ENCODE measurements at regions not wholly inside any gene's neighbourhood (a gene's known extent, or its start where the extent isn't known, plus 50 kb on each side); places are given as distances from the start of the nearest gene placed in this dataset.

DNA sequence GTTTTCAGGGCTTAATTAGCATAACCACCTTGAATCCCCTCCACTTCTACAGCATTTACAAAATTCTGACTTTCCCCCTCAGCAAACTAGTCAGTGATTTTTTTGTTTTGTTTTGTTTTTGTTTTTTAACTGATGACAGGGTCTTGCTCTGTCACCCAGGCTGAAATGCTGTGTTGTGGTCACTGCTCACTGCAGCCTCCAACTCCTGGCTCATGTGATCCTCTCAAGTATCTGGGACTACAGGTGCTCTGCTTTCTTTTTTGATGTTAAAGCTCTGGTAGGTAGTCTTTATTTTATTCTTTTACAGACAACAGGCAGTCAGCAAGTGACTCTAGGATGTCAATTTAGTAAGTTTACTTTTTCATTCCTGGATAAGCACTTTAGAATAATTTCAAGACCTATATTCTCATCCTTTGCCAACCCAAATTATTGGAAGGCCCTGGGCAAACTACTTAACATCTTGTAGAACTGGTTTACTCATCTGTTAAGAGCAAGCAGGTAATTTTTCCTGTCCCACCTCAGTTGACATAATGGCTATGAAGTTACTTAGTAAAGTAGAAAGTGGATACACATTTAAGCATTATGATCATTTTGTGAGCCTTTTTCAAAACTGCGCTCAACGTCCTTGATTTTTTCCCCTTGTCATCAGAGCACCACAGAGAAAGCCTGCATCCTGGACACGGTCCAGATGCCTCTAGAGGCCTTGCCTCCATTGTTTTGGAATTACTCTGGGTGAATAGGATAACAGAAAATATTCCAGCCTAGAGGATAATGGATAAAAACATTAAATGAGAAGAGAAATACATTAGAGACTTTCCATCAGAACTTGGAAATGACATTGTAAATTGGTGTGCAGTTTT is 69.9 kb upstream of the NDUFB4 start:
- TF ChIP-seq EZH2 (IDR thresholded peaks at IDR 0.05; ENCODE audit: low read depth, unreplicated experiment): no peak
- TF ChIP-seq ZNF114 (CRISPR knock-in tag; IDR thresholded peaks at IDR 0.05): no peak
- TF ChIP-seq, protein P1, sequence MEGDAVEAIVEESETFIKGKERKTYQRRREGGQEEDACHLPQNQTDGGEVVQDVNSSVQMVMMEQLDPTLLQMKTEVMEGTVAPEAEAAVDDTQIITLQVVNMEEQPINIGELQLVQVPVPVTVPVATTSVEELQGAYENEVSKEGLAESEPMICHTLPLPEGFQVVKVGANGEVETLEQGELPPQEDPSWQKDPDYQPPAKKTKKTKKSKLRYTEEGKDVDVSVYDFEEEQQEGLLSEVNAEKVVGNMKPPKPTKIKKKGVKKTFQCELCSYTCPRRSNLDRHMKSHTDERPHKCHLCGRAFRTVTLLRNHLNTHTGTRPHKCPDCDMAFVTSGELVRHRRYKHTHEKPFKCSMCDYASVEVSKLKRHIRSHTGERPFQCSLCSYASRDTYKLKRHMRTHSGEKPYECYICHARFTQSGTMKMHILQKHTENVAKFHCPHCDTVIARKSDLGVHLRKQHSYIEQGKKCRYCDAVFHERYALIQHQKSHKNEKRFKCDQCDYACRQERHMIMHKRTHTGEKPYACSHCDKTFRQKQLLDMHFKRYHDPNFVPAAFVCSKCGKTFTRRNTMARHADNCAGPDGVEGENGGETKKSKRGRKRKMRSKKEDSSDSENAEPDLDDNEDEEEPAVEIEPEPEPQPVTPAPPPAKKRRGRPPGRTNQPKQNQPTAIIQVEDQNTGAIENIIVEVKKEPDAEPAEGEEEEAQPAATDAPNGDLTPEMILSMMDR (conservative IDR thresholded peaks at IDR 0.05; ENCODE audit: low read depth in 2 of 2): no peak
- TF ChIP-seq POLR2AphosphoS5 (IDR thresholded peaks at IDR 0.05; ENCODE audit: low read depth): no peak
- no peak for TF ChIP-seq EZH2phosphoT487 (IDR thresholded peaks at IDR 0.05; ENCODE audit: unreplicated experiment)
- TF ChIP-seq JUNB (IDR thresholded peaks at IDR 0.05; ENCODE audit: unreplicated experiment): no peak
- TF ChIP-seq, protein P2, sequence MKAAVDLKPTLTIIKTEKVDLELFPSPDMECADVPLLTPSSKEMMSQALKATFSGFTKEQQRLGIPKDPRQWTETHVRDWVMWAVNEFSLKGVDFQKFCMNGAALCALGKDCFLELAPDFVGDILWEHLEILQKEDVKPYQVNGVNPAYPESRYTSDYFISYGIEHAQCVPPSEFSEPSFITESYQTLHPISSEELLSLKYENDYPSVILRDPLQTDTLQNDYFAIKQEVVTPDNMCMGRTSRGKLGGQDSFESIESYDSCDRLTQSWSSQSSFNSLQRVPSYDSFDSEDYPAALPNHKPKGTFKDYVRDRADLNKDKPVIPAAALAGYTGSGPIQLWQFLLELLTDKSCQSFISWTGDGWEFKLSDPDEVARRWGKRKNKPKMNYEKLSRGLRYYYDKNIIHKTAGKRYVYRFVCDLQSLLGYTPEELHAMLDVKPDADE (IDR thresholded peaks at IDR 0.05): no peak
- TF ChIP-seq, protein P3, sequence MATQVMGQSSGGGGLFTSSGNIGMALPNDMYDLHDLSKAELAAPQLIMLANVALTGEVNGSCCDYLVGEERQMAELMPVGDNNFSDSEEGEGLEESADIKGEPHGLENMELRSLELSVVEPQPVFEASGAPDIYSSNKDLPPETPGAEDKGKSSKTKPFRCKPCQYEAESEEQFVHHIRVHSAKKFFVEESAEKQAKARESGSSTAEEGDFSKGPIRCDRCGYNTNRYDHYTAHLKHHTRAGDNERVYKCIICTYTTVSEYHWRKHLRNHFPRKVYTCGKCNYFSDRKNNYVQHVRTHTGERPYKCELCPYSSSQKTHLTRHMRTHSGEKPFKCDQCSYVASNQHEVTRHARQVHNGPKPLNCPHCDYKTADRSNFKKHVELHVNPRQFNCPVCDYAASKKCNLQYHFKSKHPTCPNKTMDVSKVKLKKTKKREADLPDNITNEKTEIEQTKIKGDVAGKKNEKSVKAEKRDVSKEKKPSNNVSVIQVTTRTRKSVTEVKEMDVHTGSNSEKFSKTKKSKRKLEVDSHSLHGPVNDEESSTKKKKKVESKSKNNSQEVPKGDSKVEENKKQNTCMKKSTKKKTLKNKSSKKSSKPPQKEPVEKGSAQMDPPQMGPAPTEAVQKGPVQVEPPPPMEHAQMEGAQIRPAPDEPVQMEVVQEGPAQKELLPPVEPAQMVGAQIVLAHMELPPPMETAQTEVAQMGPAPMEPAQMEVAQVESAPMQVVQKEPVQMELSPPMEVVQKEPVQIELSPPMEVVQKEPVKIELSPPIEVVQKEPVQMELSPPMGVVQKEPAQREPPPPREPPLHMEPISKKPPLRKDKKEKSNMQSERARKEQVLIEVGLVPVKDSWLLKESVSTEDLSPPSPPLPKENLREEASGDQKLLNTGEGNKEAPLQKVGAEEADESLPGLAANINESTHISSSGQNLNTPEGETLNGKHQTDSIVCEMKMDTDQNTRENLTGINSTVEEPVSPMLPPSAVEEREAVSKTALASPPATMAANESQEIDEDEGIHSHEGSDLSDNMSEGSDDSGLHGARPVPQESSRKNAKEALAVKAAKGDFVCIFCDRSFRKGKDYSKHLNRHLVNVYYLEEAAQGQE (IDR thresholded peaks at IDR 0.05; ENCODE audit: unreplicated experiment): no peak
- no peak for TF ChIP-seq ZNF331 (CRISPR knock-in tag; IDR thresholded peaks at IDR 0.05; ENCODE audit: low read depth)
